Testis (tissue), 2 donors: ENCODE measurements at regions not wholly inside any gene's neighbourhood (a gene's known extent, or its start where the extent isn't known, plus 50 kb on each side); places are given as distances from the start of the nearest gene placed in this dataset.

Experiments
- DNase-seq: peaks from one replicate; pipeline ENCODE4 v3.0.0-alpha.2; 2019
- H3K27ac ChIP-seq, 2 donors: fragments of 200-600 bp; sonication (generic); one replicate each; pipeline ENCODE4 v1.5.1; 2019
- H3K27me3 ChIP-seq: fragments of 200-600 bp; sonication (generic); one replicate; pipeline ENCODE4 v1.5.1; 2019
- H3K36me3 ChIP-seq: fragments of 200-600 bp; sonication (generic); one replicate; pipeline ENCODE4 v1.5.1; 2017; ENCODE audit warnings: low read depth; ENCODE audit errors: missing control alignments
- H3K4me1 ChIP-seq: fragments of 200-600 bp; sonication (generic); one replicate; pipeline ENCODE4 v1.5.1; 2019
- H3K4me3 ChIP-seq, 2 donors: fragments of 200-600 bp; sonication (generic); one replicate each; pipeline ENCODE4 v1.5.1; 2017 to 2019
- H3K9me3 ChIP-seq: fragments of 200-600 bp; sonication (generic); one replicate; pipeline ENCODE4 v1.5.1; 2017
- CTCF ChIP-seq, 3 experiments: fragments of 450-650 bp in 2 of 3; fragments of 200-600 bp in 1 of 3; sonication (generic) in 1 of 3; IDR thresholded peaks; one replicate each; pipeline ENCODE4 v1.5.1; 2016 to 2019; ENCODE audit warnings: antibody characterized with exemption in 3 of 3, mild to moderate bottlenecking in 2 of 3, moderate library complexity in 1 of 3
- POLR2A ChIP-seq: fragments of 450-650 bp; IDR thresholded peaks from one replicate; pipeline ENCODE4 v1.6.1; 2017; ENCODE audit warnings: antibody characterized with exemption, mild to moderate bottlenecking, moderate library complexity
- WGBS, 2 donors: methylation state at CpG; one replicate each; pipeline ENCODE4 v1.1.5; 2018; 5-methylcytosine and 5-hydroxymethylcytosine counted together
- intact Hi-C: fragments of 100-400 bp; cut with DNase I; formaldehyde crosslinking; loops from one replicate; pipeline ENCODE4 v1.15.1; 2023; ENCODE audit warnings: low total_unique reads

GRCh38 chr3:103319912-103320311, 885.1 kb downstream of the ZPLD1 start:
- no peak overlapping the region for H3K27ac ChIP-seq
- no peaks in the 10 kb centered on the region for H3K27me3 ChIP-seq
- H3K4me3 ChIP-seq = no peak overlapping the region
- DNase-seq = no peak
- no peaks in the 10 kb centered on the region for H3K9me3 ChIP-seq
- H3K4me1 ChIP-seq = no peaks in the 10 kb centered on the region
- intact Hi-C loops = no loop called here
- WGBS, 2 donors = 35 to 43% methylated on average over 2 of the region's 2 CpGs
- TF ChIP-seq CTCF (IDR thresholded peaks at IDR 0.05) = no peak
- no peaks in the 10 kb centered on the region for H3K36me3 ChIP-seq

GRCh38 chr3:103337179-103337845, 902.5 kb downstream of the ZPLD1 start:
- WGBS, 2 donors = 89 to 95% methylated on average over 2 of the region's 2 CpGs
- intact Hi-C loops = no loop called here
- H3K4me1 ChIP-seq = no peaks in the 10 kb centered on the region
- no peaks in the 10 kb centered on the region for H3K36me3 ChIP-seq
- H3K9me3 ChIP-seq = no peaks in the 10 kb centered on the region
- no peaks in the 10 kb centered on the region for H3K27me3 ChIP-seq
- no peak overlapping the region for H3K4me3 ChIP-seq
- no peak overlapping the region for H3K27ac ChIP-seq
- no peak for DNase-seq
- no peak for TF ChIP-seq CTCF (IDR thresholded peaks at IDR 0.05)

GRCh38 chr3:103341078-103341606, 906.3 kb downstream of the ZPLD1 start:
- intact Hi-C loops = no loop called here
- Histone ChIP-seq H3K4me3 (no peak overlapping the region), H3K27ac (no peak overlapping the region), H3K27me3 (no peaks in the 10 kb centered on the region), H3K4me1 (no peaks in the 10 kb centered on the region), H3K36me3 (no peaks in the 10 kb centered on the region), H3K9me3 (no peaks in the 10 kb centered on the region)
- DNase-seq = no peak
- WGBS, 2 donors = 84 to 92% methylated on average over 4 of the region's 4 CpGs
- TF ChIP-seq POLR2A (no peak), CTCF (IDR thresholded peaks at IDR 0.05) (no peak)

- H3K27me3 ChIP-seq = no peaks in the 10 kb centered on the region
- no peaks in the 10 kb centered on the region for H3K9me3 ChIP-seq
- WGBS, 2 donors = 65 to 77% methylated on average over 4 of the region's 4 CpGs
- no peaks in the 10 kb centered on the region for H3K4me1 ChIP-seq
- intact Hi-C loops = no loop called here
- no peak for DNase-seq
- no peak overlapping the region for H3K27ac ChIP-seq
- no peaks in the 10 kb centered on the region for H3K36me3 ChIP-seq
- TF ChIP-seq POLR2A (no peak), CTCF (IDR thresholded peaks at IDR 0.05) (no peak)
- no peak overlapping the region for H3K4me3 ChIP-seq
These were observed 907.5 kb downstream of the ZPLD1 start for GRCh38 chr3:103342205-103342731.

GRCh38 chr3:103349760-103350159, 914.9 kb downstream of the ZPLD1 start:
- no peak overlapping the region for H3K4me3 ChIP-seq
- H3K36me3 ChIP-seq = no peaks in the 10 kb centered on the region
- intact Hi-C loops = no loop called here
- H3K27ac ChIP-seq = no peak overlapping the region
- WGBS, 2 donors = 58 to 59% methylated on average over 4 of the region's 4 CpGs
- H3K27me3 ChIP-seq = no peaks in the 10 kb centered on the region
- TF ChIP-seq POLR2A (no peak), CTCF (IDR thresholded peaks at IDR 0.05) (no peak)
- no peak for DNase-seq
- no peaks in the 10 kb centered on the region for H3K9me3 ChIP-seq
- H3K4me1 ChIP-seq = no peaks in the 10 kb centered on the region
